Stimulated activated CD8-positive, alpha-beta memory T cell treated with anti-CD3 and anti-CD28 coated beads, Interleukin-4, amount 100 ng/mL, for 24 hours (primary cell): ENCODE measurements at regions not wholly inside any gene's neighbourhood (a gene's known extent, or its start where the extent isn't known, plus 50 kb on each side); places are given as distances from the start of the nearest gene placed in this dataset.
"Not testable (repeated sequence)": the region's sequence is repeated elsewhere in the genome, so short reads cannot be mapped to it uniquely, and the experiment has no call there.

ENCODE experiments used
- DNase-seq: peaks from one replicate; pipeline ENCODE4 v3.0.0-alpha.2; 2020; ENCODE audit warnings: low read depth

GRCh38 chr6:2376429-2377355 is 131.3 kb upstream of the GMDS start:
- DNase-seq = no peak

- DNase-seq = no peak
Observed at GRCh38 chr6:2375443-2375842, 130.0 kb upstream of the GMDS start.

GRCh38 chr6:2369606-2370005 is 124.2 kb upstream of the GMDS start:
- no peak for DNase-seq

GRCh38 chr6:2363211-2363610 is 117.8 kb upstream of the GMDS start:
- no peak for DNase-seq

- DNase-seq = no peak
Observed at GRCh38 chr6:2361195-2361594, 115.8 kb upstream of the GMDS start.

- DNase-seq = no peak
Observed at GRCh38 chr6:2360716-2361115, 115.3 kb upstream of the GMDS start.

- no peak for DNase-seq
Observed at GRCh38 chr6:2360126-2360525, 114.7 kb upstream of the GMDS start.

- DNase-seq = no peak
Observed at GRCh38 chr6:2355150-2355549, 109.7 kb upstream of the GMDS start.

GRCh38 chr6:2354138-2354491 is 108.7 kb upstream of the GMDS start:
- no peak for DNase-seq

GRCh38 chr6:2353412-2354137 is 108.2 kb upstream of the GMDS start:
- peak; percentile 23 for DNase-seq

GRCh38 chr6:2351807-2352431 is 106.5 kb upstream of the GMDS start:
- no peak for DNase-seq

GRCh38 chr6:2351090-2351489 is 105.7 kb upstream of the GMDS start:
- DNase-seq = no peak

- no peak for DNase-seq
Observed at GRCh38 chr6:2346078-2346477, 100.7 kb upstream of the GMDS start.

- no peak for DNase-seq
Observed at GRCh38 chr6:2344319-2344905, 99.0 kb upstream of the GMDS start.

- no peak for DNase-seq
Observed at GRCh38 chr6:2327591-2327990, 82.2 kb upstream of the GMDS start.

- no peak for DNase-seq
Observed at GRCh38 chr6:2324166-2324953, 79.0 kb upstream of the GMDS start.

GRCh38 chr6:2317498-2317897 is 72.1 kb upstream of the GMDS start:
- not testable (repeated sequence) for DNase-seq

- no peak for DNase-seq
Observed at GRCh38 chr6:2314641-2315040, 69.2 kb upstream of the GMDS start.

- no peak for DNase-seq
Observed at GRCh38 chr6:2310042-2310441, 64.6 kb upstream of the GMDS start.

GRCh38 chr6:2309122-2309521 is 63.7 kb upstream of the GMDS start:
- DNase-seq = no peak

- no peak for DNase-seq
Observed at GRCh38 chr6:2307799-2308198, 62.4 kb upstream of the GMDS start.

- no peak for DNase-seq
Observed at GRCh38 chr6:2305951-2306350, 60.5 kb upstream of the GMDS start.
